Fibroblast of the aortic adventitia (primary cell): ENCODE measurements at regions not wholly inside any gene's neighbourhood (a gene's known extent, or its start where the extent isn't known, plus 50 kb on each side); places are given as distances from the start of the nearest gene placed in this dataset.

Experiments used
- DNase-seq: peaks from one replicate; pipeline ENCODE4 v3.0.0-alpha.2; 2010; ENCODE audit warnings: low read depth
- H3K4me3 ChIP-seq: 2 replicates; pipeline ENCODE4 v1.5.1; 2011; ENCODE audit warnings: low read depth, mild to moderate bottlenecking, control low read depth, low read length, moderate library complexity
- TF ChIP-seq, protein P1 (sequence below): IDR thresholded peaks from 2 replicates; pipeline ENCODE4 v1.5.1; 2011; ENCODE audit warnings: mild to moderate bottlenecking, low read length, control low read depth, inconsistent platforms; ENCODE audit not compliant: insufficient read depth

- TF ChIP-seq, protein P1, sequence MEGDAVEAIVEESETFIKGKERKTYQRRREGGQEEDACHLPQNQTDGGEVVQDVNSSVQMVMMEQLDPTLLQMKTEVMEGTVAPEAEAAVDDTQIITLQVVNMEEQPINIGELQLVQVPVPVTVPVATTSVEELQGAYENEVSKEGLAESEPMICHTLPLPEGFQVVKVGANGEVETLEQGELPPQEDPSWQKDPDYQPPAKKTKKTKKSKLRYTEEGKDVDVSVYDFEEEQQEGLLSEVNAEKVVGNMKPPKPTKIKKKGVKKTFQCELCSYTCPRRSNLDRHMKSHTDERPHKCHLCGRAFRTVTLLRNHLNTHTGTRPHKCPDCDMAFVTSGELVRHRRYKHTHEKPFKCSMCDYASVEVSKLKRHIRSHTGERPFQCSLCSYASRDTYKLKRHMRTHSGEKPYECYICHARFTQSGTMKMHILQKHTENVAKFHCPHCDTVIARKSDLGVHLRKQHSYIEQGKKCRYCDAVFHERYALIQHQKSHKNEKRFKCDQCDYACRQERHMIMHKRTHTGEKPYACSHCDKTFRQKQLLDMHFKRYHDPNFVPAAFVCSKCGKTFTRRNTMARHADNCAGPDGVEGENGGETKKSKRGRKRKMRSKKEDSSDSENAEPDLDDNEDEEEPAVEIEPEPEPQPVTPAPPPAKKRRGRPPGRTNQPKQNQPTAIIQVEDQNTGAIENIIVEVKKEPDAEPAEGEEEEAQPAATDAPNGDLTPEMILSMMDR = no peak
- DNase-seq = no peak
- H3K4me3 ChIP-seq = no peak overlapping the region
Observed at GRCh38 chr15:58302832-58303231, 129.0 kb upstream of the LIPC start.

DNA sequence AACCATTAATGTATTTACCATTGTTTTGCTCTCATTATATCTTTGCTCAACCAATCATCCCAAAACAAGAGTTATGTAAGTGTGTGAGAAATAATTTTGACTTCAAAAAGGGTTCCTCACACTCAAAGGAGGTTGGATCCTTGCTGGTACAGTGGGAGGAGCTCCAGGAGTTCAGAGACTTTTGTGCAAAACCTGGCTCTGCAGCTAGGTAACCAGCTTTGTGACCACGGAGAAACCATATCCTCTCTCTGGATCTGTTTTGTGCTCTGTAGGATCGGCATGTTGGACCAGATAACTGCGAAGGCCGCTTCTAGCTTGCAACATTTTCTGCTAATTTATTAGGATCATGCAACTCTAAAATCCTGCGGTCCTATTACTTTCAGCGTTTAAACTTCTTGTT, 128.6 kb upstream of the LIPC start:
- TF ChIP-seq, protein P1 = no peak
- DNase-seq = no peak
- H3K4me3 ChIP-seq = no peak overlapping the region

DNA sequence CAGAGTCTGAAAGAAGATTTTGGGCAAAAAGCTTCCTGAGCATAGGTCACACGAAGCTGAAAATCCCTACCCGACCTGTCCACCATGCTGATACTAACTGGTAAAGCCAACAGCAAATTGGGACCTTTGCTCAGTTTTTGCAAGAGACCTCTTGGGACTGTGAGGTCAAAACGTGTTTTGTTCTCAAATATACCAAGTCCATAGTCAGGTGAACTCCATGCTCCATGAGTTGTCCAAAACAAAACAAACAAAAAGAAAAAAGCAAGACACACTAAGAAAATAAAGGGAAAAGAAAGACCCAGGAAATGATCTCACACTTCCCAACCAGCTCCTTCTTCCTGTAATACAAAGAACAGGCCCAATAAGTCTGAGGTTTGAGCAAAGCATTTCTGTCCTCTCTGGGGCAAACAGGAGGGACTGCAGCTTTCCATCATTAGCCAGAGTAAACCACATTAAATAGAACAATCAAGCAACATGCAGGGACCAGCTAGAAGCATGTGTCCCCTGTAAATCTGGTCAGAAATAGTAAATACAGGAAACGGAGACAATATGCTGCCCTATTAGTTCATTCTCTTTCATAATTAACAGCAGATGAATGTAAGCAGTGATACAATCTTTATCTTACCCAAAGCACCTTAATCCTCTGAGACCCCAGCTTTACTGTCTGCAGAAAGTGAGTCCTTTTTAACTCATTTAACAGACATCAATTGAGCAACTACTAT, 125.0 kb upstream of the LIPC start:
- H3K4me3 ChIP-seq = no peak overlapping the region
- TF ChIP-seq, protein P1 = no peak
- peak; percentile 23 for DNase-seq

DNA sequence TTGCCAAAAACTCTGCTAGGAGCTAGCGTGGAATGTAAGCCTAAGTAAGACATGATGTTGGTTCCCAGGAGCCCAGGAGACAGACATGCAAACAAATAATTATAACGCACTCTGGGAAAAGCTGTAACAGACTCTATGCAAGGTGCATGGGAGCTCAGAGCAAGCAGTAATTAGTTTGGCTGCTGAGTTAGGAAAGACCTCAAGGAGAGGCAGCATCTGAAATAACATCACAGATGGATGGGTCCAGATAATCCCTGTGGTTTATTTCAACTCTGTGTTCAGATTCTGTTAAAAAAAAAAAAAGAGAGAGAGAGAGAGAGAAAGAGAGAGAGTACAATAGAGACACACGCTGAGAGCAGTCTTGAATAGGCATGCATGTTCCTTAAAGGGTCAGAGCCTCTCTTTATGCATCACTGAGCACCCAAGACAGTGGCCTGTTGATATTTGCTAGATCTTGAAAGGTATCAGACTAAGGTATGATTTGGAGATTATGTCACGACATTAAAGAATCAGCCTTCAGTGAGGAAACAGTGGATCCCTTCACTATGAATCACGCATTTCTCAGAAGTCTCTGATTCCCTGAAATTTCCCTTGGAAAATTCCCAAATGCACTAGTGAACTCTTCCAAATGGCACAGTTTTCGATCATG, 124.4 kb upstream of the LIPC start:
- DNase-seq = peak; percentile 91
- H3K4me3 ChIP-seq = no peak overlapping the region
- TF ChIP-seq, protein P1 = no peak

DNA sequence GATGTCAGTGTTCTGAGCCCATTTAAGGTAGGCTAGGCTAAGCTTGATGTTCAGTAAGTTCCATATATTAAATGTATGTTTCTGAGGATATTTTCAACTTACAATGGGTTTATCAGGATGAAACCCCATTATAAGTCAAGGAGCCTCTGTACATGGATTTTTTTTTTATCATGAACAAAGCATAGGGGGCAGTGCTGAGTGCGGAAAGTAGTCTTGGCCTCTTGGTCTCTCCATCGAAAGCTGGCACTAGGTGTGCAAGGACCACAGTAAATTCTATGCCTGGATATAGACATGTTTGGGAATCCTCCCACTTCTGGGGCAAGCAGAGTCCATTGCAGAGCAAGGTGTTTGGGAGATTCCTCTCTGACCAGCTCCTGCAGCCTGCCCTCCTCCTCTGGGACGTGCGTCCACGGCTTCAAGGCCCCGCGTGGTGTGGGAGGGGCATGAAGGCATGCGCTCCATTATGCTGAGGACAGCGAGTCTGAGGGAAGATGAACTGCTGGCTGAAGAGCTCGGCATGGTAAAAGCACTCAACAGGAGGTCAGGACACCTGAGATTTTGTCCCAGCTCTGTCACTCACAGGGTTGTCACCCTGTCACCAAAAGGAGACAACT, 122.9 kb upstream of the LIPC start:
- TF ChIP-seq, protein P1 = no peak
- no peak for DNase-seq
- no peak overlapping the region for H3K4me3 ChIP-seq

DNA sequence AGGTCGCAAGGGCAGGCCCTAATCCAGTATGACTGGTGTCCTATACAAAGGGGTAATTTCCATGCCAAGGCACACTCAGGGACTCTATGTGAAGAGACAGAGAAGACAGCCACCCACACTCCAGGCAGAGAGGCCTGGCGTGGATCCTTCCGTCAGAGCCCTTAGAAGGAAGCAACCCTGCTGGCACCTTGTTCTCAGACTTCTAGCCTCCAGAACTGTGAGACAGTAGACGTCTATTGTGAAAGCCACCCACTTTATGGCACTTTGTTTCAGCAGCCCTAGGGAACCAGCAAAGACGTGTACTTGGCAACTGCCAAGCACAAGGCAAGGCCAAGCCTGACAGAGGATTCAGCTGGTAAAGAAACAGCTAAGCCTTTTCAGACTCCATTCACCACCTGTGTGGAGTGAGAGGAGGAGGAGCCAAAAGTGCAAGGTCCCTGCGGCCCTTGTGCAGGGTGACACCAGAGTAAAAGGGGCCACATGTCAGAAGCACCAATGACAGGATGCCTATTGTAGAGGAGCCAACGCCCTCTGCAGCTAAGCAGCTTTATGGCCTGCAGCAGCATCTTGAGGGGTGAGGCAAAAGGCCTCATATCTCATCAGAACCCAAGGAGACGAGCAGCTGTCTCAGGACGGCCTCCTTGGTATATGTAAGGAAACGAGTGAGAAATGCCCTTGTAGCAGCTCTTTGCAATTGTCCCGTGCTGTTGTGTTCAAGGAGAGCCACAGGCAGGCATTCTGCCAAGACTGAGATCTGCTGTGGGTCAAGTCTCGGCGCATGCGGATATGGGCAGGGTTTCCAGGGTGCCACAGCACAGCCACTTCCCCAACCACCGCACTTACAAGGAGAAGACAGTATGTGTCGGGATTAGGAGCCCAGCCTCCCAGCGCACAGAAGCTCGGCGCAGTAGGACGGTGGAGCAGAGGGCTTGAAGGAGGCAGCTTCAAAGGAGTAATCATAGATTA, 121.5 kb upstream of the LIPC start:
- no peak for DNase-seq
- TF ChIP-seq, protein P1 = no peak
- H3K4me3 ChIP-seq = no peak overlapping the region
